GM23338 (cell line): ENCODE measurements at regions not wholly inside any gene's neighbourhood (a gene's known extent, or its start where the extent isn't known, plus 50 kb on each side); places are given as distances from the start of the nearest gene placed in this dataset.

Experiments used
- ATAC-seq: fragments of 200-7000 bp; cut with Tn5 transposase; 3 replicates; pipeline ENCODE4 v1.9.1; 2020
- DNase-seq: peaks from one replicate; pipeline ENCODE4 v3.0.0-alpha.2; 2015; ENCODE audit warnings: low spot score
- H2AFZ ChIP-seq: fragments of 200-600 bp; sonication (generic); 2 replicates; pipeline ENCODE4 v1.8.0; 2016; ENCODE audit warnings: antibody characterized with exemption, mild to moderate bottlenecking, moderate library complexity
- H3F3A ChIP-seq: fragments of 200-600 bp; sonication (generic); replicated peaks from 2 replicates; pipeline ENCODE4 v1.8.0; 2017; ENCODE audit warnings: antibody characterized with exemption, mixed run types, low read depth
- H3K27ac ChIP-seq: fragments of 200-600 bp; sonication (generic); 2 replicates; pipeline ENCODE4 v1.6.1; 2016; ENCODE audit warnings: low read depth
- H3K27me3 ChIP-seq: fragments of 200-600 bp; sonication (generic); 2 replicates; pipeline ENCODE4 v1.8.0; 2016; ENCODE audit warnings: mild to moderate bottlenecking, mixed run types, moderate library complexity; ENCODE audit not compliant: insufficient read depth
- H3K36me3 ChIP-seq: fragments of 200-600 bp; sonication (generic); 2 replicates; pipeline ENCODE4 v1.8.0; 2016; ENCODE audit warnings: mild to moderate bottlenecking; ENCODE audit not compliant: insufficient read depth
- H3K4me1 ChIP-seq: fragments of 200-600 bp; sonication (generic); 2 replicates; pipeline ENCODE4 v1.8.0; 2016; ENCODE audit warnings: mild to moderate bottlenecking, moderate library complexity; ENCODE audit not compliant: insufficient read depth
- H3K4me2 ChIP-seq: fragments of 200-600 bp; sonication (generic); 2 replicates; pipeline ENCODE4 v1.7.1; 2017; ENCODE audit warnings: mixed run types
- H3K4me3 ChIP-seq: fragments of 200-600 bp; sonication (generic); 2 replicates; pipeline ENCODE4 v1.6.1; 2016; ENCODE audit warnings: mixed run types
- H3K79me2 ChIP-seq: fragments of 200-600 bp; sonication (generic); replicated peaks from 2 replicates; pipeline ENCODE4 v1.8.0; 2017; ENCODE audit warnings: mild to moderate bottlenecking; ENCODE audit not compliant: insufficient read depth
- H3K9me2 ChIP-seq: fragments of 200-600 bp; sonication (generic); 2 replicates; pipeline ENCODE4 v1.8.0; 2017; ENCODE audit not compliant: insufficient read depth
- H4K20me1 ChIP-seq: fragments of 200-600 bp; sonication (generic); replicated peaks from 2 replicates; pipeline ENCODE4 v1.8.0; 2017; ENCODE audit warnings: mild to moderate bottlenecking; ENCODE audit not compliant: insufficient read depth
- H3K27ac Mint-ChIP-seq: 2 replicates; pipeline ENCODE4 v1.8.0; 2020; ENCODE audit warnings: inconsistent platforms, mild to moderate bottlenecking, moderate library complexity, mixed read lengths
- H3K27me3 Mint-ChIP-seq: 3 replicates; pipeline ENCODE4 v1.8.0; 2022; ENCODE audit warnings: low read depth, mild to moderate bottlenecking, moderate library complexity, mixed read lengths, inconsistent platforms; ENCODE audit not compliant: insufficient read depth, poor library complexity
- H3K36me3 Mint-ChIP-seq: 3 replicates; pipeline ENCODE4 v1.8.0; 2021; ENCODE audit warnings: low read depth, mild to moderate bottlenecking, inconsistent platforms, moderate library complexity, mixed read lengths
- H3K4me1 Mint-ChIP-seq: 3 replicates; pipeline ENCODE4 v1.8.0; 2020; ENCODE audit warnings: mild to moderate bottlenecking, inconsistent platforms, mixed read lengths
- H3K4me3 Mint-ChIP-seq: 3 replicates; pipeline ENCODE4 v1.8.0; 2021; ENCODE audit warnings: moderate library complexity, mild to moderate bottlenecking, inconsistent platforms, mixed read lengths
- H3K9me3 Mint-ChIP-seq: 3 replicates; pipeline ENCODE4 v1.8.0; 2020; ENCODE audit warnings: moderate library complexity, mild to moderate bottlenecking, inconsistent platforms, mixed read lengths
- CTCF ChIP-seq, 2 experiments: fragments of 200-600 bp in 1 of 2; sonication (generic) in 1 of 2; conservative IDR thresholded peaks; 2 replicates each; pipeline versions ENCODE4 v1.5.1 to v1.6.1; 2016 to 2017; ENCODE audit warnings: antibody characterized with exemption in 2 of 2, low read depth in 2 of 2, mild to moderate bottlenecking in 2 of 2, moderate library complexity in 1 of 2
- ETS1 ChIP-seq: IDR thresholded peaks from 2 replicates; pipeline ENCODE4 v1.6.1; 2016; ENCODE audit warnings: antibody characterized with exemption
- EZH2phosphoT487 ChIP-seq: fragments of 200-600 bp; sonication (generic); IDR thresholded peaks from one replicate; pipeline ENCODE4 v1.8.1; 2018; ENCODE audit warnings: antibody characterized with exemption; ENCODE audit not compliant: unreplicated experiment
- JUNB ChIP-seq: IDR thresholded peaks from one replicate; pipeline ENCODE4 v1.6.1; 2016; ENCODE audit warnings: antibody characterized with exemption; ENCODE audit not compliant: unreplicated experiment
- POLR2AphosphoS5 ChIP-seq: IDR thresholded peaks from 2 replicates; pipeline ENCODE4 v1.6.1; 2016; ENCODE audit warnings: antibody characterized with exemption, low read depth
- ZNF114 ChIP-seq: fragments of 250-450 bp; sonication (Bioruptor Pico); IDR thresholded peaks from 2 replicates; pipeline ENCODE4 v1.5.0; 2020; ENCODE audit warnings: mild to moderate bottlenecking, moderate library complexity
- ZNF331 ChIP-seq: fragments of 250-450 bp; sonication (Bioruptor Pico); IDR thresholded peaks from 2 replicates; pipeline ENCODE4 v1.5.0; 2020; ENCODE audit warnings: low read depth, mild to moderate bottlenecking, moderate library complexity
- TF ChIP-seq, protein P1 (sequence below): IDR thresholded peaks from one replicate; pipeline ENCODE4 v1.6.1; 2018; ENCODE audit warnings: antibody characterized with exemption; ENCODE audit not compliant: unreplicated experiment

DNA sequence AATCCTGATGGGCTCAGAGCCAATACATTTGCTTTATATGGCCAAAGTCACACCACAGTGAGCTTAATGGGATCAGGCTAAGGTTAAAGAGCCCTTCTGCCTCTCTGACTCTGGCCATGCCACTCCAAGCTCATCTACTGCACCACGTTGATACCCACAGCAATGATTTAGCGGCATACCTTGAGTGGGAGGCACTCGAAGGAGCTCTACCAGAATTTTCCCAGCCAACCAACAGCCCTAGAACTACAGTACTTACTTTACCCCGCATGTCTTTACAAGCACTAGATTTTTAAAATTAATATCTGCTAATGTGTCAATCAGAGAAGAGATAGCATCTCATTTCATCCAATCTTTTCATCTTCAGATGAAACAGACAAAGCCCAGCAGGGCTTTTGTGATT lies 300.5 kb downstream of the GRIN2B start (continued):
- TF ChIP-seq, protein P1, sequence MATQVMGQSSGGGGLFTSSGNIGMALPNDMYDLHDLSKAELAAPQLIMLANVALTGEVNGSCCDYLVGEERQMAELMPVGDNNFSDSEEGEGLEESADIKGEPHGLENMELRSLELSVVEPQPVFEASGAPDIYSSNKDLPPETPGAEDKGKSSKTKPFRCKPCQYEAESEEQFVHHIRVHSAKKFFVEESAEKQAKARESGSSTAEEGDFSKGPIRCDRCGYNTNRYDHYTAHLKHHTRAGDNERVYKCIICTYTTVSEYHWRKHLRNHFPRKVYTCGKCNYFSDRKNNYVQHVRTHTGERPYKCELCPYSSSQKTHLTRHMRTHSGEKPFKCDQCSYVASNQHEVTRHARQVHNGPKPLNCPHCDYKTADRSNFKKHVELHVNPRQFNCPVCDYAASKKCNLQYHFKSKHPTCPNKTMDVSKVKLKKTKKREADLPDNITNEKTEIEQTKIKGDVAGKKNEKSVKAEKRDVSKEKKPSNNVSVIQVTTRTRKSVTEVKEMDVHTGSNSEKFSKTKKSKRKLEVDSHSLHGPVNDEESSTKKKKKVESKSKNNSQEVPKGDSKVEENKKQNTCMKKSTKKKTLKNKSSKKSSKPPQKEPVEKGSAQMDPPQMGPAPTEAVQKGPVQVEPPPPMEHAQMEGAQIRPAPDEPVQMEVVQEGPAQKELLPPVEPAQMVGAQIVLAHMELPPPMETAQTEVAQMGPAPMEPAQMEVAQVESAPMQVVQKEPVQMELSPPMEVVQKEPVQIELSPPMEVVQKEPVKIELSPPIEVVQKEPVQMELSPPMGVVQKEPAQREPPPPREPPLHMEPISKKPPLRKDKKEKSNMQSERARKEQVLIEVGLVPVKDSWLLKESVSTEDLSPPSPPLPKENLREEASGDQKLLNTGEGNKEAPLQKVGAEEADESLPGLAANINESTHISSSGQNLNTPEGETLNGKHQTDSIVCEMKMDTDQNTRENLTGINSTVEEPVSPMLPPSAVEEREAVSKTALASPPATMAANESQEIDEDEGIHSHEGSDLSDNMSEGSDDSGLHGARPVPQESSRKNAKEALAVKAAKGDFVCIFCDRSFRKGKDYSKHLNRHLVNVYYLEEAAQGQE: no peak

GRCh38 chr12:13676880-13677279 lies 304.5 kb downstream of the GRIN2B start:
- Mint-ChIP-seq H3K27me3 (peaks cover 4% of the 10 kb centered on the region), H3K4me1 (no peaks in the 10 kb centered on the region), H3K4me3 (no peak overlapping the region), H3K36me3 (no peaks in the 10 kb centered on the region), H3K9me3 (no peaks in the 10 kb centered on the region), H3K27ac (no peak overlapping the region)
- Histone ChIP-seq H3K27me3 (no peaks in the 10 kb centered on the region), H3K79me2 (no peaks in the 10 kb centered on the region), H3F3A (no peaks in the 10 kb centered on the region), H4K20me1 (no peaks in the 10 kb centered on the region), H2AFZ (no peak overlapping the region), H3K36me3 (no peaks in the 10 kb centered on the region), H3K4me3 (no peak overlapping the region), H3K4me2 (no peak overlapping the region), H3K4me1 (no peaks in the 10 kb centered on the region), H3K9me2 (0 out of 2 replicates have a peak, but pooled peaks cover 7% of the 10 kb centered on the region), H3K27ac (no peak overlapping the region)
- DNase-seq (no peak), ATAC-seq (no peak)
- TF ChIP-seq POLR2AphosphoS5 (no peak), ETS1 (no peak), JUNB (no peak)

- no peaks in the 10 kb centered on the region for H3K4me1 ChIP-seq
- no peak overlapping the region for H2AFZ ChIP-seq
- Mint-ChIP-seq H3K4me1 (no peaks in the 10 kb centered on the region), H3K4me3 (no peak overlapping the region), H3K27ac (no peak overlapping the region), H3K9me3 (no peaks in the 10 kb centered on the region), H3K27me3 (peaks cover 2% of the 10 kb centered on the region), H3K36me3 (no peaks in the 10 kb centered on the region)
- H4K20me1 ChIP-seq: no peaks in the 10 kb centered on the region
- 0 out of 2 replicates have a peak, but pooled peaks cover 3% of the 10 kb centered on the region for H3K9me2 ChIP-seq
- H3K27me3 ChIP-seq: no peaks in the 10 kb centered on the region
- no peak overlapping the region for H3K4me2 ChIP-seq
- H3K27ac ChIP-seq: no peak overlapping the region
- no peaks in the 10 kb centered on the region for H3K79me2 ChIP-seq
- H3F3A ChIP-seq: no peaks in the 10 kb centered on the region
- DNase-seq: no peak
- no peak overlapping the region for H3K4me3 ChIP-seq
- no peaks in the 10 kb centered on the region for H3K36me3 ChIP-seq
- no peak for ATAC-seq
- TF ChIP-seq JUNB: no peak
- TF ChIP-seq ZNF331: no peak
- no peak for TF ChIP-seq ZNF114
- TF ChIP-seq CTCF (conservative IDR thresholded peaks at IDR 0.05; ENCODE audit: low read depth in 2 of 2): no peak
- TF ChIP-seq EZH2phosphoT487: no peak
Observed at GRCh38 chr12:13670285-13670866, 311.0 kb downstream of the GRIN2B start.
